ENCODE measurements at regions not wholly inside any gene's neighbourhood (a gene's known extent, or its start where the extent isn't known, plus 50 kb on each side); places are given as distances from the start of the nearest gene placed in this dataset.
"Not testable (repeated sequence)": the region's sequence is repeated elsewhere in the genome, so short reads cannot be mapped to it uniquely, and the experiment has no call there.

DNA sequence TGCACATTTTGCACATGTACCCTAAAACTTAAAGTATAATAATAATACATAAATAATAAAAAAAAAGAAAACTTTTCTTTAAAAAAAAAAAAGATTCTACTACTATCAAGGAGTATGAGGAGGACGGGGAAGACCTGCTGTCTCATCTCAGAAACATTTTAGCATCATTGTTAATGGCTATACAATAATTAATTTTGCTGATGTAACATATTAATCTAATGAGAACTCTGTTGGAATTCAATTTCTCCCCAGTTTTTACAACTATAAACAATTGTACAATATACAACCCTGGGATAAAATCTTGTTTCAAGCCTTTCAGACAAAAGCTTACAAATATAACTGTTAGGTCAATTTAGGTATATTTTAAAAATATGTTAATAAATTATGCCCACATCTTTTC, 139.0 kb upstream of the GRIN3A start:
- DNase-seq (ENCODE audit: low read depth): no peak

GRCh38 chr9:101861472-101861871, 123.0 kb upstream of the GRIN3A start:
- DNase-seq (ENCODE audit: low read depth): no peak

GRCh38 chr9:101860920-101861319, 122.5 kb upstream of the GRIN3A start:
- DNase-seq (ENCODE audit: low read depth): no peak

GRCh38 chr9:101859620-101860019, 121.2 kb upstream of the GRIN3A start:
- no peak for DNase-seq (ENCODE audit: low read depth)

DNA sequence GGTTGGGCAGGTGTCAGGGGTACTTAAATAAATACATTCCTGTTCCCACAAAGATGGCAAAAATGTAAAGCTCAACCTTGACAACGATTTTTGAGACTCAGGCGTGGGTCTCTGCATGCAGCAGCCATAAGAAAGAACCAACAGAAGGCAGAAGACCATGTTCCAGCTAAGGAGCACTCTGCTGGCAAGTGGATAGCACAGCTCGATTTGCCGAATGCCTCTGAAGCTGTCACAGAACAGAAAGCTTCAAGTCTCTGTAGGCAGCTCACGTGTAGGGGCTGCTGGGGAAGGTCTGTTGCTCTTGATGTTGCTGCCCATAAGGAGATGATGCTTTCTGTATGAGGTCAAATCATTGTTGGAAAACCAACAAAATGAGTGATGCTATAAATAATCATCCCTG, 119.6 kb upstream of the GRIN3A start:
- no peak for DNase-seq (ENCODE audit: low read depth)

DNA sequence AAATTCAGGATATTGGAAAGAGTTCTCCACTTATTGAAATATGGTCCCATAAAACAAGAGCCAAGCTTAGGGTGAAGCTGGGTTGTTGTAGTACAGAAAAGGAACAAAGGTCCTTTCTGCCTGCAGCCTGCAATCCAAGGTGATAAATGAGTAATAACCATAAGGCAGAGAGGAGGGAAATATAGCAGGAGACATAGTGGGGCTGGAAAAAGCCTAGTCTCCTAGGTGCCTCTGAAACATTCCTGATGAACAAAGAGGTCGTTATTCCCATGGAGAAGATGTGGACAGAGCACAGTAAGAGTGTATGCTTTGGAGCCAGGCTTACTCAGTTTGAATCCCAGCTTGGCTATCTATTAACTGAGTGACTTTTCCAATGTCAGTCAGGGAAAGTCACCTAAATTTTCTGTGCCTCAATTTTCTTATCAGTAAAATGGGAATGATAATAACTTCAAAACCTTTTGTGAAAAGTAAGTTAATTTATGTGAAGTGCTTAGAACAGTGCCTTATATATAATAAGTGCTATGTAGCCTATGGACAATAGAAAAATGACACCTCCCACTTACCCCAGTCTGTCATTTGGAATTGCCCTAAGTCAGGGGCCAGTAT, 110.8 kb upstream of the GRIN3A start:
- DNase-seq (ENCODE audit: low read depth): no peak

DNA sequence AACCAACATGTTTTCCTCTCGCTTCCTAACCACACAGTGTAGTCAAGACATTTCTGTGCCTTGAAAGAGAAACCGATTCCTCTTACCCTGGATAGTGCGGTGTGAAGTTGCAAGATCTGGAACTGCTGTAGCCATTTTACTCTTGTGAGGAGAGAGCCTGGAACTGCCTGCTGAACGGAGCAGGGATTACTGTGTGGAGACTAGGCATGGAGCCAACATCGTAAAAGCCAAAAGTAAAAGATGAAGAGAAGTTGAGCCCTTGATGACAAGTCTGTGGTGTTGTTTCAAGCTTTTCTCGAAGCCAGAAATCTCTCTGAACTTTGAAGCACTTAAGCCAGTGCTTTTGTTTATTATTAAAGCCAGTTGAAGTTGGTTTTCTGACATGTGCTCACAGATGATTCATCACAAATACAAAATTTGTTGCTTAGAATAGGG, 110.1 kb upstream of the GRIN3A start:
- DNase-seq (ENCODE audit: low read depth): peak; percentile 2

DNA sequence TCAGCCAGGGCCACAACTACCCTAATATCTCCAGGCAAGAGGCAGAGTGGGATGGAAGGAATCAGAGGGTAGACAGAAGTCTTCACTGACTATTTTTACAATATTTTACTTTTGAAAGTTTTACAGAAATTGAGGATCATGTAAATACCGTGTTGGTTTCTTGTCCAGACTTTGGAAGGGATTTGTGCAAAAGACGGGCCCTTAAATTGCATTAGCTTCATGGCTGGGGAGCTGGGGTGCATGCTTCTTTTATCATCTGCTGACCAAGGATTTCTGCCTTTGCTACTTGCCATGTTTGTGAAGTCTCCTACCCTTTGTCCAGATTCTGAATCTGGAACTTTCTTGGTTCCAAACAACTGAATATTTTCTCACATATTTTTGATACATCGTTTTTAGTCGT, 107.7 kb upstream of the GRIN3A start:
- no peak for DNase-seq (ENCODE audit: low read depth)

DNA sequence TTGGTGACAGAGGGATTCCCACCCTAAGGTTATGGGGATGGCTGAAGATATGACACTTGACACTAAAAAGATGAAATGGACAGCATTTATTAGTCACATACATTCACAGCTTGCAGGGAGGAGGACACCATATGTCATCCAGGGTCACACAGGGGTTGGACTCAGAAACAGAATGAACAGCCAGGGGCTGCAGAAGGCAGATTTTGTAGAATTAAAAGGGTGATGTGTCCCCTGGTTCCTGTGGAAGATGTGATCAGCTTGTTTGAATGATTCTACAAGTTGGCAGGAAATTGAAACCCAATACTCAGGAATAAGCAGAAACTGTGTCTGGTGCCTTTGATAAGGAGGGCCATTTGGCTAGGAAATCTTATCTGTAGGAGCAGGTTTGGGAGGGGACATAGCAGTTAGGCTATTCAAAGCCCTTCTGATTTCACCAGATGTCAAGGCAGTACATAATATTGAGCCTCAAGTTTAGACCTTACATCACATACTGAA, 102.3 kb upstream of the GRIN3A start:
- DNase-seq (ENCODE audit: low read depth): no peak

DNA sequence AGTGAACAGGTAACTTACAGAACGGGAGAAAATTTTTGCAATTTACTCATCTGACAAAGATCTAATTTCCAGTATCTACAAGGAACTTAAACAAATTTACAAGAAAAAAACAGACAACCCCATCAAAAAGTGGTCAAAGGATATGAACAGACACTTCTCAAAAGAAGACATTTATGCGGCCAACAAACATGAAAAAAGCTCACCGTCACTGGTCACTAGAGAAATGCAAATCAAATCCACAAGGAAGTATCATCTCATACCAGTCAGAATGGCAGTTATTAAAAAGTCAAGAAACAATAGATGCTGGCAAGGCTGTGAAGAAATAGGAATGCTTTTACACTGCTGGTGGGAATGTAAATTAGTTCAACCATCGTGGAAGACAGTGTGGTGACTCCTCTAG, 100.5 kb upstream of the GRIN3A start:
- DNase-seq (ENCODE audit: low read depth): not testable (repeated sequence)

- no peak for DNase-seq (ENCODE audit: low read depth)
These were observed 97.6 kb upstream of the GRIN3A start for GRCh38 chr9:101836021-101836420.

DNA sequence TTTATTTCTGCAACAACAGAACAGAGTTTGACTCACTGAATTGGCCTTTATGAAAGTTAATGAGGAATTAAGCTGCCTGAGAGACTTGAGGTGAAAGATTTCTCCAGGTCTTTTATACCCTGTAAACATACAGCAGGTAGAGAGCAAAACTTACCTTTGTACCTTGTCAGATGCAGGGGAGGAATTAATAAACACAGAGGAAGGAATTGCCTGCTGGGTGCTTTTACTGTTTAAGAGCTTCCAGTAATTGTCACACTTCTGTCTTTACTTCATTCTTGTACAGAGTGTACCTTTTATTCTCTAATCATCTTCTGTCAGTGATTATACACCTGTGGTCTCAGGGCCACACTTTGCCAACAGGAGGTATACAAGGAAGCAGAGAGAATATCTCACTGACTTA, 94.0 kb upstream of the GRIN3A start:
- no peak for DNase-seq (ENCODE audit: low read depth)

GRCh38 chr9:101821450-101821849, 83.0 kb upstream of the GRIN3A start:
- not testable (repeated sequence) for DNase-seq (ENCODE audit: low read depth)

- not testable (repeated sequence) for DNase-seq (ENCODE audit: low read depth)
These were observed 82.5 kb upstream of the GRIN3A start for GRCh38 chr9:101820983-101821382.

GRCh38 chr9:101814064-101814463, 75.6 kb upstream of the GRIN3A start:
- DNase-seq (ENCODE audit: low read depth): no peak

DNA sequence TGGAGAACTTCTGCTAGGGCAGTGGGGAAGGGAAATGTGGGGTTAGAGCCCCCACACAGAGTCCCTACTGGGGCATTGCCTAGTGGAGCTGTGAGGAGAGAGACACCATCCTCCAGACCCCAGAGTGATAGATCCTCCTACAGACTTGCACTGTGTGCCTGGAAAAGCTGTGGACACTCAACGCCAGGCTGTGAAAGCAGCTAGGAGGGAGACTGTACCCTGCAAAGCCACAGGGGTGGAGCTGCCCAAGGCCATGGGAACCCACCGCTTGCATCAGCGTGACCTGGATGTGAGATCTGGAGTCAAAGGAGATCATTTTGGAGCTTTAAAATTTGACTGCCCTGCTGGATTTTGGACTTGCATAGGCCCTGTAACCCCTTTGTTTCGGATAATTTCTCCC, 69.4 kb upstream of the GRIN3A start:
- not testable (repeated sequence) for DNase-seq (ENCODE audit: low read depth)

DNA sequence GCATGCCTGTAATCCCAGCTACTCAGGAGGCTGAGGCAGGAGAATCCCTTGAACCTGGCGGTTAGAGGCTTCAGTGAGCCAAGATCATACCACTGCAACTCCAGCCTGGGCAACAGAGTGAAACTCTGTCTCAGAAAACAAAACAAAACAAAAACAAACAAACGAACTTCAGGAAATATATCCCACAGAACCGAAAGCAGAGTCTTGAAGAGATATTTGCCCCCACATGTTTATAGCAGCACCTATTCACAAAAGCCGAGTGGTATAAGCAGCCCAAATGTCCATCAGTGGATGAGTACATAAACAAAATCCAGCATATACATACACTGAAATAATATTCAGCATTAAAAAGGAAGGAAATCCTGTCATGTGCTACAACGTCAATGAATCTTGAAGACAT, 57.6 kb upstream of the GRIN3A start:
- DNase-seq (ENCODE audit: low read depth): no peak

- DNase-seq (ENCODE audit: low read depth): no peak
These were observed 56.7 kb upstream of the GRIN3A start for GRCh38 chr9:101795147-101795546.

DNA sequence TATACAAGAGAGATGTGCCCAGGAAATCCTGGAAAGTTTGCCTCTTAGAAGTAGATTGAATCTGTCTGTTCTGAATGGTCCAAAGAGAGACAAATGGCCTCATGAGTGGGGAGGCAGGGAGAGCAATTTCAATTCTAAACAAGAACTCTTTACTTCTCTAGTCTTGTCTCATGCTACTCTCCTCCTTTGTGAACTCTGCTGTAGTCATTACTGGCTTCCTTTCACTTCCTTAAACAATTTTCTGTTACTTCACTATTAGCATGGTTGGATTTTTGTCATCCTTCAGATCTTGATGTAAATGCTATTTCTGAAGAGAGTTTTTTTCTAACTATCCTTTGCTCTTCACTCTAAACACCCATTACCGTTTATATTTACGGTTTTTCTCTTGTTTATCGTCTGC, 54.0 kb upstream of the GRIN3A start:
- DNase-seq (ENCODE audit: low read depth): no peak

DNA sequence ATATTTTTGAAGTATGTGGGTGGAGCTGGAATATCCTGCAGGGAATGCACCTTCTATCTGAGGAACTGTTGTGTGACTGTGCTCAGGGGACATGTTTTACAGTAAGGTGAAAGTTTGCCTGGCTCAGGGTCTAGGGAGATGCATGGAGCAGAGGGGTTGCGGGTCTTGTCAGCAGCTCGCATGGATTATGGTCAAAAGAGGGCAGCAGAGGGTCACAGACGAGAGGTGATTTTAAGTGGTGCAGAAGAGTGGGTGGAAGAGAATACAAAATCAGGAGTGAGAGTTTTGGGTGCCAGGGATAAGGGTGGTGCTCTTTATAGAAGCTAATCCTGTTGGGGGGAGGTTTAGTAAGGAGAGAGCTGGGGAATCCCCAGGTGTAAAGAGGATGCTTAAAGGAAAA, 53.5 kb upstream of the GRIN3A start:
- peak; percentile 1 for DNase-seq (ENCODE audit: low read depth)

GRCh38 chr9:101791533-101791932, 53.1 kb upstream of the GRIN3A start:
- no peak for DNase-seq (ENCODE audit: low read depth)

Measured in M059J (cell line).